Iris pigment epithelial cell (primary cell): ENCODE measurements at regions not wholly inside any gene's neighbourhood (a gene's known extent, or its start where the extent isn't known, plus 50 kb on each side); places are given as distances from the start of the nearest gene placed in this dataset.

Source experiments
- DNase-seq: peaks from one replicate; pipeline ENCODE4 v3.0.0-alpha.2; 2011; ENCODE audit warnings: low read depth

GRCh38 chr2:183284606-183285005, 160.4 kb downstream of the NUP35 start:
- DNase-seq = peak; percentile 82

- peak; percentile 5 for DNase-seq
Observed at GRCh38 chr2:183291436-183291835, 167.2 kb downstream of the NUP35 start.

- no peak for DNase-seq
Observed at GRCh38 chr2:183292028-183292427, 167.8 kb downstream of the NUP35 start.

GRCh38 chr2:183339311-183339710, 215.1 kb downstream of the NUP35 start:
- no peak for DNase-seq

- no peak for DNase-seq
Observed at GRCh38 chr2:183341057-183341456, 216.8 kb downstream of the NUP35 start.

- DNase-seq = no peak
Observed at GRCh38 chr2:183347969-183348368, 223.7 kb downstream of the NUP35 start.

- DNase-seq = no peak
Observed at GRCh38 chr2:183348492-183348891, 224.2 kb downstream of the NUP35 start.

GRCh38 chr2:183349091-183349490, 224.8 kb downstream of the NUP35 start:
- DNase-seq = no peak

- peak; percentile 12 for DNase-seq
Observed at GRCh38 chr2:183359867-183360266, 235.6 kb downstream of the NUP35 start.

- no peak for DNase-seq
Observed at GRCh38 chr2:183371545-183371944, 247.3 kb downstream of the NUP35 start.

- DNase-seq = no peak
Observed at GRCh38 chr2:183375821-183376220, 251.6 kb downstream of the NUP35 start.

- no peak for DNase-seq
Observed at GRCh38 chr2:183383854-183384253, 259.6 kb downstream of the NUP35 start.

- no peak for DNase-seq
Observed at GRCh38 chr2:183389546-183390080, 265.4 kb downstream of the NUP35 start.

- no peak for DNase-seq
Observed at GRCh38 chr2:183390109-183390508, 265.9 kb downstream of the NUP35 start.

- no peak for DNase-seq
Observed at GRCh38 chr2:183404392-183404791, 280.1 kb downstream of the NUP35 start.

- DNase-seq = no peak
Observed at GRCh38 chr2:183408562-183408961, 284.3 kb downstream of the NUP35 start.

- DNase-seq = no peak
Observed at GRCh38 chr2:183409662-183410061, 285.4 kb downstream of the NUP35 start.

- DNase-seq = no peak
Observed at GRCh38 chr2:183416753-183417152, 292.5 kb downstream of the NUP35 start.

GRCh38 chr2:183426825-183427224, 302.6 kb downstream of the NUP35 start:
- DNase-seq = no peak

- no peak for DNase-seq
Observed at GRCh38 chr2:183427558-183427957, 303.3 kb downstream of the NUP35 start.

GRCh38 chr2:183428881-183429280, 304.6 kb downstream of the NUP35 start:
- DNase-seq = no peak

GRCh38 chr2:183438541-183438940, 314.3 kb downstream of the NUP35 start:
- DNase-seq = no peak

GRCh38 chr2:183455056-183455455, 330.8 kb downstream of the NUP35 start:
- DNase-seq = no peak

GRCh38 chr2:183456177-183456576, 331.9 kb downstream of the NUP35 start:
- DNase-seq = no peak

- no peak for DNase-seq
Observed at GRCh38 chr2:183458460-183458859, 334.2 kb downstream of the NUP35 start.
